ENCODE measurements at regions not wholly inside any gene's neighbourhood (a gene's known extent, or its start where the extent isn't known, plus 50 kb on each side); places are given as distances from the start of the nearest gene placed in this dataset.

DNA sequence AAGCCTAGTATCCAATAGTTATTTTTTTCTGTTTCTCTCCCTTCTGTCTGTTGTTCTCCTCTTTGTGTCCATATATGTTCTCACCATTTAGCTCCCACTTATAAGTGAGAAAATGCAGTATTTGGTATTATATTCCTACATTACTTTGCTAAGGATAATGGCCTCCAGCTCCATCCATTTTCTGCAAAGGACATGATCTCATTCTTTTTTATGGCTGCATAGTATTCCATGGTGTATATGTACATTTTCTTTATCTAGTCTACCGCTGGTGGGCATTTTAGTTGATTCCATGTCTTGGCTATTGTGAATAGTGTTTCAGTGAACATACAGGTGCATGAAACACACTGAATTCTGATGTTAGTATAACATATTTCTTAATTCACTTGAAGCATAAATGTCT lies 348.9 kb upstream of the TRPC7 start:
- intact Hi-C loops (cut with DNase I), result no loop called here
- H3K27ac ChIP-seq, result no peak overlapping the region
- TF ChIP-seq, protein P1, sequence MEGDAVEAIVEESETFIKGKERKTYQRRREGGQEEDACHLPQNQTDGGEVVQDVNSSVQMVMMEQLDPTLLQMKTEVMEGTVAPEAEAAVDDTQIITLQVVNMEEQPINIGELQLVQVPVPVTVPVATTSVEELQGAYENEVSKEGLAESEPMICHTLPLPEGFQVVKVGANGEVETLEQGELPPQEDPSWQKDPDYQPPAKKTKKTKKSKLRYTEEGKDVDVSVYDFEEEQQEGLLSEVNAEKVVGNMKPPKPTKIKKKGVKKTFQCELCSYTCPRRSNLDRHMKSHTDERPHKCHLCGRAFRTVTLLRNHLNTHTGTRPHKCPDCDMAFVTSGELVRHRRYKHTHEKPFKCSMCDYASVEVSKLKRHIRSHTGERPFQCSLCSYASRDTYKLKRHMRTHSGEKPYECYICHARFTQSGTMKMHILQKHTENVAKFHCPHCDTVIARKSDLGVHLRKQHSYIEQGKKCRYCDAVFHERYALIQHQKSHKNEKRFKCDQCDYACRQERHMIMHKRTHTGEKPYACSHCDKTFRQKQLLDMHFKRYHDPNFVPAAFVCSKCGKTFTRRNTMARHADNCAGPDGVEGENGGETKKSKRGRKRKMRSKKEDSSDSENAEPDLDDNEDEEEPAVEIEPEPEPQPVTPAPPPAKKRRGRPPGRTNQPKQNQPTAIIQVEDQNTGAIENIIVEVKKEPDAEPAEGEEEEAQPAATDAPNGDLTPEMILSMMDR (IDR thresholded peaks at IDR 0.05), result no peak
- no peak for TF ChIP-seq POLR2A (IDR thresholded peaks at IDR 0.05)
- H3K4me1 ChIP-seq (replicated peaks in 1 of 2), result no peaks in the 10 kb centered on the region
- no peaks in the 10 kb centered on the region for H3K36me3 ChIP-seq (replicated peaks in 1 of 2)
- no peaks in the 10 kb centered on the region for H3K27me3 ChIP-seq
- WGBS, 4 donors, result 79 to 96% (median 94%) methylated on average over 1 of the region's 1 CpG
- no peak overlapping the region for H3K4me3 ChIP-seq
- H3K9me3 ChIP-seq (replicated peaks in 1 of 3), result no peaks in the 10 kb centered on the region
- DNase-seq, result no peak

DNA sequence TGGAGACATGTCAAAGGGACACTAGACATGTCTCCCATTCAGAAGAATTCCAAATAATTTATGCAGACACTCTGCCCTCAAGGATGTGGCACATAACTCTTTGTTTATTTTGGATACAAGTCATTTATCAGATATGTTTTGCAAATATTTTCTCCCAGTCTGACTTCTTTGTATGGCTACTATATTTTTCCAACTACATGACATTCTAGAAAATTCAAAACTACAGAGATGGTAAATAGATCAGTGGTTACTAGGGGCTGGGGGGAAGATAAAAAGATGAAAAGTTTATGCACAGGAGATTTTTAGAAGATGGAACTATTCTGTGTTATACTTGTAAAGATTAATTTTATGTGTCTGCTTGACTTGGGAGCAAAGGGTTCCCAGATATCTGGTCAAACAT lies 347.3 kb upstream of the TRPC7 start:
- no peaks in the 10 kb centered on the region for H3K4me1 ChIP-seq (replicated peaks in 1 of 2)
- DNase-seq, result no peak
- no peak overlapping the region for H3K27ac ChIP-seq
- no peaks in the 10 kb centered on the region for H3K36me3 ChIP-seq (replicated peaks in 1 of 2)
- H3K9me3 ChIP-seq (replicated peaks in 1 of 3), result no peaks in the 10 kb centered on the region
- intact Hi-C loops (cut with DNase I), result no loop called here
- no peak overlapping the region for H3K4me3 ChIP-seq
- no peak for TF ChIP-seq POLR2A (IDR thresholded peaks at IDR 0.05)
- TF ChIP-seq, protein P1 (IDR thresholded peaks at IDR 0.05), result no peak
- H3K27me3 ChIP-seq, result no peaks in the 10 kb centered on the region

DNA sequence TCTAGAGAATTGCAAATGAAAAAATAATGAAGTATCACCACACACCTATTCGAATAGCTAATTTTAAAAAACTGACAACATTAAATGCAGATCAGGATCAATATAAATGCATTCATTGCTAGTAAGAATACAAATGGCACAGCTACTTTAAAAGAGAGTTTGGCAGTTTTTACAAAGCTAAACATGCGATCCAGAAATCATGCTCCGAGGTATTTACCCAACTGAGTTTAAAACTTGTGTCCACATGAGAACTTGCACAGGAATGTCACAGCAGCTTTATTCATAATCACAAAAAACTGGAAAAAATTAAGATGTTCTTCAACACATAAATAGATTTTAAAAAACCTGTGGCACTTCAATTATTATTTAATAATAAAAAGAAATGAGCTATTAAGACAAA lies 345.5 kb upstream of the TRPC7 start:
- no peak for DNase-seq
- 85 to 92% (median 89%) methylated on average over 3 of the region's 3 CpGs for WGBS, 4 donors
- intact Hi-C loops (cut with DNase I), result no loop called here
- H3K36me3 ChIP-seq (replicated peaks in 1 of 2), result no peaks in the 10 kb centered on the region
- TF ChIP-seq, protein P1 (IDR thresholded peaks at IDR 0.05), result no peak
- no peak for TF ChIP-seq POLR2A (IDR thresholded peaks at IDR 0.05)
- no peak overlapping the region for H3K4me3 ChIP-seq
- no peaks in the 10 kb centered on the region for H3K9me3 ChIP-seq (replicated peaks in 1 of 3)
- H3K27me3 ChIP-seq, result no peaks in the 10 kb centered on the region
- H3K27ac ChIP-seq, result no peak overlapping the region
- H3K4me1 ChIP-seq (replicated peaks in 1 of 2), result no peaks in the 10 kb centered on the region

DNA sequence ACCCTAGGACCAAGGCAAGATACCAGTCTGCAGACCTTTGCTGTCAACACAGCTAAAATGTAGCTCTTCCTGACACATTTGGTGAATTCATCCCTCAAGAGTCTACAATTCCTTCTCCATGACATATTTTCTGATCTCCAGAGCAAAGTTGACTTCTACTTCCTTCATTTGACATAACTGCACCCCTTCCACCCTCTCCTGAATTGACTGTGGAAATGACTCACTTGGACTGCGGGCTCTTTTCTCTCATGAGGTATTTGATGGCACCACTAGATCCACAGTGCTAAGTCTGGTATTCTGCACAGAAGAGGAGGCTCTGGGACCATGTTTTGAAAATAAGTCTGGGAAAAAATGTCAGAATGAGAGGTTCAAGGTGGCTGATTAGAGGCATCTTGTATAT lies 338.4 kb upstream of the TRPC7 start:
- no peaks in the 10 kb centered on the region for H3K27me3 ChIP-seq
- DNase-seq, result no peak
- TF ChIP-seq, protein P1 (IDR thresholded peaks at IDR 0.05), result no peak
- TF ChIP-seq POLR2A (IDR thresholded peaks at IDR 0.05), result no peak
- H3K27ac ChIP-seq, result no peak overlapping the region
- H3K4me1 ChIP-seq (replicated peaks in 1 of 2), result no peaks in the 10 kb centered on the region
- no peak overlapping the region for H3K4me3 ChIP-seq
- H3K36me3 ChIP-seq (replicated peaks in 1 of 2), result no peaks in the 10 kb centered on the region
- 87 to 94% (median 91%) methylated on average over 1 of the region's 1 CpG for WGBS, 4 donors
- intact Hi-C loops (cut with DNase I), result no loop called here
- no peaks in the 10 kb centered on the region for H3K9me3 ChIP-seq (replicated peaks in 1 of 3)
